Testis (tissue), 2 donors: ENCODE measurements at regions not wholly inside any gene's neighbourhood (a gene's known extent, or its start where the extent isn't known, plus 50 kb on each side); places are given as distances from the start of the nearest gene placed in this dataset.

Experiments used
- DNase-seq: peaks from one replicate; pipeline ENCODE4 v3.0.0-alpha.2; 2019
- H3K27ac ChIP-seq, 2 donors: fragments of 200-600 bp; sonication (generic); one replicate each; pipeline ENCODE4 v1.5.1; 2019
- H3K27me3 ChIP-seq: fragments of 200-600 bp; sonication (generic); one replicate; pipeline ENCODE4 v1.5.1; 2019
- H3K36me3 ChIP-seq: fragments of 200-600 bp; sonication (generic); one replicate; pipeline ENCODE4 v1.5.1; 2017; ENCODE audit warnings: low read depth; ENCODE audit errors: missing control alignments
- H3K4me1 ChIP-seq: fragments of 200-600 bp; sonication (generic); one replicate; pipeline ENCODE4 v1.5.1; 2019
- H3K4me3 ChIP-seq, 2 donors: fragments of 200-600 bp; sonication (generic); one replicate each; pipeline ENCODE4 v1.5.1; 2017 to 2019
- H3K9me3 ChIP-seq: fragments of 200-600 bp; sonication (generic); one replicate; pipeline ENCODE4 v1.5.1; 2017
- CTCF ChIP-seq, 3 experiments: fragments of 450-650 bp in 2 of 3; fragments of 200-600 bp in 1 of 3; sonication (generic) in 1 of 3; IDR thresholded peaks; one replicate each; pipeline ENCODE4 v1.5.1; 2016 to 2019; ENCODE audit warnings: antibody characterized with exemption in 3 of 3, mild to moderate bottlenecking in 2 of 3, moderate library complexity in 1 of 3
- POLR2A ChIP-seq: fragments of 450-650 bp; IDR thresholded peaks from one replicate; pipeline ENCODE4 v1.6.1; 2017; ENCODE audit warnings: antibody characterized with exemption, mild to moderate bottlenecking, moderate library complexity
- WGBS, 2 donors: methylation state at CpG; one replicate each; pipeline ENCODE4 v1.1.5; 2018; 5-methylcytosine and 5-hydroxymethylcytosine counted together
- intact Hi-C: fragments of 100-400 bp; cut with DNase I; formaldehyde crosslinking; loops from one replicate; pipeline ENCODE4 v1.15.1; 2023; ENCODE audit warnings: low total_unique reads

GRCh38 chr7:16130111-16131110 is 290.9 kb downstream of the CRPPA start:
- no peaks in the 10 kb centered on the region for H3K27me3 ChIP-seq
- intact Hi-C loops = no loop called here
- no peak overlapping the region for H3K4me3 ChIP-seq
- H3K9me3 ChIP-seq = no peaks in the 10 kb centered on the region
- H3K36me3 ChIP-seq = no peaks in the 10 kb centered on the region
- TF ChIP-seq POLR2A = no peak
- TF ChIP-seq CTCF (IDR thresholded peaks at IDR 0.05) = no peak
- 34 to 48% methylated on average over 1 of the region's 1 CpG for WGBS, 2 donors
- no peak overlapping the region for H3K27ac ChIP-seq
- no peak for DNase-seq
- no peaks in the 10 kb centered on the region for H3K4me1 ChIP-seq

GRCh38 chr7:16129431-16130110 is 291.8 kb downstream of the CRPPA start:
- no peak for DNase-seq
- no peaks in the 10 kb centered on the region for H3K27me3 ChIP-seq
- intact Hi-C loops = no loop called here
- 64 to 69% methylated on average over 4 of the region's 4 CpGs for WGBS, 2 donors
- H3K4me1 ChIP-seq = no peaks in the 10 kb centered on the region
- H3K27ac ChIP-seq = no peak overlapping the region
- H3K9me3 ChIP-seq = no peaks in the 10 kb centered on the region
- TF ChIP-seq CTCF (IDR thresholded peaks at IDR 0.05) (no peak), POLR2A (no peak)
- no peak overlapping the region for H3K4me3 ChIP-seq
- no peaks in the 10 kb centered on the region for H3K36me3 ChIP-seq

GRCh38 chr7:16123117-16123770 is 298.1 kb downstream of the CRPPA start:
- no peak for TF ChIP-seq POLR2A
- DNase-seq = no peak
- Histone ChIP-seq H3K36me3 (no peaks in the 10 kb centered on the region), H3K27me3 (no peaks in the 10 kb centered on the region), H3K4me1 (no peaks in the 10 kb centered on the region), H3K27ac (no peak overlapping the region), H3K9me3 (no peaks in the 10 kb centered on the region), H3K4me3 (no peak overlapping the region)
- intact Hi-C loops = no loop called here
- WGBS, 2 donors = 91 to 94% methylated on average over 4 of the region's 4 CpGs

GRCh38 chr7:16121876-16122390 is 299.4 kb downstream of the CRPPA start:
- no peak for TF ChIP-seq POLR2A
- no peak overlapping the region for H3K27ac ChIP-seq
- H3K9me3 ChIP-seq = no peaks in the 10 kb centered on the region
- intact Hi-C loops = no loop called here
- H3K27me3 ChIP-seq = no peaks in the 10 kb centered on the region
- no peak overlapping the region for H3K4me3 ChIP-seq
- no peaks in the 10 kb centered on the region for H3K36me3 ChIP-seq
- no peaks in the 10 kb centered on the region for H3K4me1 ChIP-seq
- DNase-seq = no peak
- WGBS, 2 donors = 89 to 97% methylated on average over 3 of the region's 3 CpGs

- H3K4me3 ChIP-seq = no peak overlapping the region
- no peaks in the 10 kb centered on the region for H3K36me3 ChIP-seq
- intact Hi-C loops = no loop called here
- TF ChIP-seq POLR2A (no peak), CTCF (IDR thresholded peaks at IDR 0.05) (no peak)
- H3K9me3 ChIP-seq = no peaks in the 10 kb centered on the region
- 91 to 92% methylated on average over 2 of the region's 2 CpGs for WGBS, 2 donors
- no peak overlapping the region for H3K27ac ChIP-seq
- H3K27me3 ChIP-seq = no peaks in the 10 kb centered on the region
- DNase-seq = no peak
- H3K4me1 ChIP-seq = no peaks in the 10 kb centered on the region
Measured at GRCh38 chr7:16115374-16115773, 306.0 kb downstream of the CRPPA start.
